Keratinocyte (primary cell): ENCODE measurements at regions not wholly inside any gene's neighbourhood (a gene's known extent, or its start where the extent isn't known, plus 50 kb on each side); places are given as distances from the start of the nearest gene placed in this dataset.
A peak's percentile ranks its signal among the peaks of the same experiment; 100 is the strongest.

Source experiments
- DNase-seq: peaks from one replicate; pipeline ENCODE4 v3.0.0-alpha.2; 2011; ENCODE audit warnings: low read depth, missing footprints, low spot score
- FAIRE-seq: peaks from 2 replicates; lab custom pipeline; 2011; peaks lifted over from hg19 to GRCh38; lab: Jason Lieb, UNC
- H2AFZ ChIP-seq: 2 replicates; pipeline ENCODE4 v1.6.0; 2012; ENCODE audit warnings: low read length, control low read depth, inconsistent platforms; ENCODE audit not compliant: control insufficient read depth
- H3K27ac ChIP-seq: 2 replicates; pipeline ENCODE4 v1.5.1; 2011; ENCODE audit warnings: low read length; ENCODE audit not compliant: control insufficient read depth, insufficient read depth
- H3K27me3 ChIP-seq: 3 replicates; pipeline ENCODE4 v1.6.0; 2011; ENCODE audit warnings: low read length; ENCODE audit not compliant: control insufficient read depth, insufficient read depth; ENCODE audit errors: extremely low read depth
- H3K36me3 ChIP-seq, 2 experiments: 2 replicates in 1 of 2; 3 replicates in 1 of 2; pipeline ENCODE4 v1.5.1; 2011; ENCODE audit warnings: low read length in 2 of 2, mild to moderate bottlenecking in 1 of 2; ENCODE audit not compliant: control insufficient read depth in 2 of 2, insufficient read depth in 2 of 2; ENCODE audit errors: extremely low read depth in 1 of 2
- H3K4me1 ChIP-seq: 3 replicates; pipeline ENCODE4 v1.5.1; 2011; ENCODE audit warnings: low read length; ENCODE audit not compliant: control insufficient read depth, insufficient read depth; ENCODE audit errors: extremely low read depth
- H3K4me2 ChIP-seq: 3 replicates; pipeline ENCODE4 v1.6.0; 2011; ENCODE audit warnings: low read depth, low read length; ENCODE audit not compliant: control insufficient read depth, insufficient read depth; ENCODE audit errors: extremely low read depth
- H3K4me3 ChIP-seq, 3 experiments: fragments of 200-600 bp in 1 of 3; sonication (generic) in 1 of 3; 2 replicates in 2 of 3; 3 replicates in 1 of 3; pipeline ENCODE4 v1.5.1; 2011 to 2016; ENCODE audit warnings: low read length in 3 of 3, mild to moderate bottlenecking in 3 of 3, control low read depth in 2 of 3, inconsistent platforms in 1 of 3, low read depth in 1 of 3, mixed read lengths in 1 of 3, mixed run types in 1 of 3, moderate library complexity in 1 of 3; ENCODE audit not compliant: control insufficient read depth in 2 of 3, insufficient read depth in 2 of 3; ENCODE audit errors: extremely low read depth in 1 of 3
- H3K79me2 ChIP-seq: 2 replicates; pipeline ENCODE4 v1.6.0; 2012; ENCODE audit warnings: low read length; ENCODE audit not compliant: control insufficient read depth, insufficient read depth
- H3K9ac ChIP-seq: 3 replicates; pipeline ENCODE4 v1.6.0; 2011; ENCODE audit warnings: low read length; ENCODE audit not compliant: control insufficient read depth, insufficient read depth; ENCODE audit errors: extremely low read depth
- H3K9me1 ChIP-seq: 3 replicates; pipeline ENCODE4 v1.6.0; 2011; ENCODE audit warnings: low read length; ENCODE audit not compliant: control insufficient read depth, insufficient read depth; ENCODE audit errors: extremely low read depth
- H3K9me3 ChIP-seq: 2 replicates; pipeline ENCODE4 v1.5.1; 2012; ENCODE audit warnings: low read depth, low read length; ENCODE audit not compliant: control insufficient read depth
- H4K20me1 ChIP-seq: 3 replicates; pipeline ENCODE4 v1.6.0; 2011; ENCODE audit warnings: low read length; ENCODE audit not compliant: control insufficient read depth, insufficient read depth; ENCODE audit errors: extremely low read depth
- CTCF ChIP-seq, 3 experiments: IDR thresholded peaks in 1 of 3; conservative IDR thresholded peaks in 1 of 3; optimal IDR thresholded peaks in 1 of 3; 2 replicates in 2 of 3; 3 replicates in 1 of 3; pipeline versions ENCODE3 to v1.5.1; 2011; ENCODE audit warnings: low read length in 3 of 3, mild to moderate bottlenecking in 3 of 3, moderate library complexity in 2 of 3, control low read depth in 1 of 3, inconsistent platforms in 1 of 3; ENCODE audit not compliant: insufficient read depth in 2 of 3; ENCODE audit errors: extremely low read depth in 1 of 3
- EZH2 ChIP-seq: IDR thresholded peaks from one replicate; pipeline ENCODE4 v1.6.1; 2012; ENCODE audit warnings: inconsistent platforms, mild to moderate bottlenecking, low read length, moderate library complexity
- dilution Hi-C: fragments of 300-500 bp; cut with MboI; formaldehyde crosslinking; loops from one replicate; pipeline ENCODE4 v1.7.0; 2020; ENCODE audit warnings: low sequenced_read_pairs; ENCODE audit not compliant: extremely low pct_ligation_motif_present

- dilution Hi-C loops, result no loop called here
- H3K4me1 ChIP-seq, result peaks cover 10% of the 10 kb centered on the region
- FAIRE-seq, result no peak
- H3K4me3 ChIP-seq, result no peak overlapping the region
- no peak overlapping the region for H3K9ac ChIP-seq
- no peaks in the 10 kb centered on the region for H3K79me2 ChIP-seq
- H3K27ac ChIP-seq, result no peak overlapping the region
- no peak overlapping the region for H3K4me2 ChIP-seq
- no peaks in the 10 kb centered on the region for H3K9me1 ChIP-seq
- DNase-seq, result no peak
- TF ChIP-seq CTCF (optimal IDR thresholded peaks at IDR 0.05 in 1 of 3, IDR thresholded peaks at IDR 0.05 in 1 of 3, conservative IDR thresholded peaks at IDR 0.05 in 1 of 3; ENCODE audit: extremely low read depth in 1 of 3, insufficient read depth in 2 of 3, low read length in 3 of 3) (peak in 1 of 3 experiments; percentile 31), EZH2 (no peak)
- H4K20me1 ChIP-seq, result no peaks in the 10 kb centered on the region
- no peaks in the 10 kb centered on the region for H3K36me3 ChIP-seq
- H3K9me3 ChIP-seq, result no peaks in the 10 kb centered on the region
- no peaks in the 10 kb centered on the region for H3K27me3 ChIP-seq
- H2AFZ ChIP-seq, result no peak overlapping the region
These were observed 71.6 kb downstream of the TFAP2A start for GRCh38 chr6:10343320-10343719.

DNA sequence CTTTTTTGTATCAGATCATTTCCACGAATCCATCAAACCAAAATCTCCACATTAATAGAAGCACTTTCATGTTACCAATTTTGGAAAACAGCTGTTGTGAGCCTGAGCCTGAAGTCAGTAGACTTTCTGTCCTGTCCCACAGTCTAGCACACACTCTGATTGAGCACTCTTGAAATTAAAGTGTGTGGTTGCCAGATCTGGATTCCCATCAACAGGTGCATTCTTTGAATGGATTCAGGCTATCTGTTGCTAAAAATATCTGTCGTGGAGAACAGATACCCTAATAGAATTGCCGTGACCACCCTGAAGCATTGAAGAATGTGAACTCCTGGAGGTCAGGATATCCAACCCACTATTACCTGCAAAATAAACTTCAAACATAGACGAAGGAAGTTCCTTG lies 73.3 kb downstream of the TFAP2A start:
- DNase-seq (no peak), FAIRE-seq (no peak)
- dilution Hi-C loops, result no loop called here
- TF ChIP-seq EZH2, result no peak
- no peak for TF ChIP-seq CTCF (optimal IDR thresholded peaks at IDR 0.05 in 1 of 3, IDR thresholded peaks at IDR 0.05 in 1 of 3, conservative IDR thresholded peaks at IDR 0.05 in 1 of 3; ENCODE audit: extremely low read depth in 1 of 3, insufficient read depth in 2 of 3, low read length in 3 of 3)
- no peak overlapping the region for H3K4me3 ChIP-seq
- no peaks in the 10 kb centered on the region for H3K9me3 ChIP-seq
- H4K20me1 ChIP-seq, result no peaks in the 10 kb centered on the region
- H3K4me1 ChIP-seq, result no peaks in the 10 kb centered on the region
- H2AFZ ChIP-seq, result no peak overlapping the region
- H3K79me2 ChIP-seq, result no peaks in the 10 kb centered on the region
- no peak overlapping the region for H3K9ac ChIP-seq
- H3K4me2 ChIP-seq, result no peak overlapping the region
- no peaks in the 10 kb centered on the region for H3K9me1 ChIP-seq
- no peak overlapping the region for H3K27ac ChIP-seq
- no peaks in the 10 kb centered on the region for H3K36me3 ChIP-seq
- no peaks in the 10 kb centered on the region for H3K27me3 ChIP-seq
